ENCODE measurements at regions not wholly inside any gene's neighbourhood (a gene's known extent, or its start where the extent isn't known, plus 50 kb on each side); places are given as distances from the start of the nearest gene placed in this dataset.
"Not testable (repeated sequence)": the region's sequence is repeated elsewhere in the genome, so short reads cannot be mapped to it uniquely, and the experiment has no call there.

- no peak for DNase-seq (ENCODE audit: low spot score)
Observed at GRCh38 chr18:67007085-67007484, 403.2 kb upstream of the CDH19 start.

GRCh38 chr18:67001052-67001451, 397.2 kb upstream of the CDH19 start:
- no peak for DNase-seq (ENCODE audit: low spot score)

GRCh38 chr18:66999003-66999402, 395.1 kb upstream of the CDH19 start:
- no peak for DNase-seq (ENCODE audit: low spot score)

GRCh38 chr18:66995270-66995669, 391.4 kb upstream of the CDH19 start:
- no peak for DNase-seq (ENCODE audit: low spot score)

GRCh38 chr18:66994790-66995189, 390.9 kb upstream of the CDH19 start:
- no peak for DNase-seq (ENCODE audit: low spot score)

- DNase-seq (ENCODE audit: low spot score): no peak
Observed at GRCh38 chr18:66993492-66993891, 389.6 kb upstream of the CDH19 start.

GRCh38 chr18:66990909-66991308, 387.0 kb upstream of the CDH19 start:
- DNase-seq (ENCODE audit: low spot score): no peak

- no peak for DNase-seq (ENCODE audit: low spot score)
Observed at GRCh38 chr18:66979009-66979408, 375.1 kb upstream of the CDH19 start.

GRCh38 chr18:66972681-66973080, 368.8 kb upstream of the CDH19 start:
- no peak for DNase-seq (ENCODE audit: low spot score)

- no peak for DNase-seq (ENCODE audit: low spot score)
Observed at GRCh38 chr18:66971960-66972359, 368.1 kb upstream of the CDH19 start.

GRCh38 chr18:66966171-66966570, 362.3 kb upstream of the CDH19 start:
- no peak for DNase-seq (ENCODE audit: low spot score)

- DNase-seq (ENCODE audit: low spot score): no peak
Observed at GRCh38 chr18:66958309-66958708, 354.4 kb upstream of the CDH19 start.

GRCh38 chr18:66951750-66952149, 347.9 kb upstream of the CDH19 start:
- no peak for DNase-seq (ENCODE audit: low spot score)

- DNase-seq (ENCODE audit: low spot score): no peak
Observed at GRCh38 chr18:66949419-66949818, 345.5 kb upstream of the CDH19 start.

GRCh38 chr18:66937546-66937945, 333.7 kb upstream of the CDH19 start:
- DNase-seq (ENCODE audit: low spot score): no peak

GRCh38 chr18:66931010-66931409, 327.1 kb upstream of the CDH19 start:
- no peak for DNase-seq (ENCODE audit: low spot score)

- no peak for DNase-seq (ENCODE audit: low spot score)
Observed at GRCh38 chr18:66916834-66917233, 312.9 kb upstream of the CDH19 start.

- no peak for DNase-seq (ENCODE audit: low spot score)
Observed at GRCh38 chr18:66900837-66901236, 296.9 kb upstream of the CDH19 start.

GRCh38 chr18:66895631-66896030, 291.7 kb upstream of the CDH19 start:
- no peak for DNase-seq (ENCODE audit: low spot score)

- DNase-seq (ENCODE audit: low spot score): no peak
Observed at GRCh38 chr18:66894851-66895250, 291.0 kb upstream of the CDH19 start.

- DNase-seq (ENCODE audit: low spot score): not testable (repeated sequence)
Observed at GRCh38 chr18:66892388-66892787, 288.5 kb upstream of the CDH19 start.

- no peak for DNase-seq (ENCODE audit: low spot score)
Observed at GRCh38 chr18:66874812-66875474, 271.1 kb upstream of the CDH19 start.

GRCh38 chr18:66874375-66874774, 270.5 kb upstream of the CDH19 start:
- DNase-seq (ENCODE audit: low spot score): no peak

GRCh38 chr18:66873899-66874298, 270.0 kb upstream of the CDH19 start:
- DNase-seq (ENCODE audit: low spot score): no peak

GRCh38 chr18:66872277-66872676, 268.4 kb upstream of the CDH19 start:
- DNase-seq (ENCODE audit: low spot score): no peak

Measured in left forelimb (tissue), 1 donor.